ENCODE measurements at regions not wholly inside any gene's neighbourhood (a gene's known extent, or its start where the extent isn't known, plus 50 kb on each side); places are given as distances from the start of the nearest gene placed in this dataset.
"Not testable (repeated sequence)": the region's sequence is repeated elsewhere in the genome, so short reads cannot be mapped to it uniquely, and the experiment has no call there.

DNA sequence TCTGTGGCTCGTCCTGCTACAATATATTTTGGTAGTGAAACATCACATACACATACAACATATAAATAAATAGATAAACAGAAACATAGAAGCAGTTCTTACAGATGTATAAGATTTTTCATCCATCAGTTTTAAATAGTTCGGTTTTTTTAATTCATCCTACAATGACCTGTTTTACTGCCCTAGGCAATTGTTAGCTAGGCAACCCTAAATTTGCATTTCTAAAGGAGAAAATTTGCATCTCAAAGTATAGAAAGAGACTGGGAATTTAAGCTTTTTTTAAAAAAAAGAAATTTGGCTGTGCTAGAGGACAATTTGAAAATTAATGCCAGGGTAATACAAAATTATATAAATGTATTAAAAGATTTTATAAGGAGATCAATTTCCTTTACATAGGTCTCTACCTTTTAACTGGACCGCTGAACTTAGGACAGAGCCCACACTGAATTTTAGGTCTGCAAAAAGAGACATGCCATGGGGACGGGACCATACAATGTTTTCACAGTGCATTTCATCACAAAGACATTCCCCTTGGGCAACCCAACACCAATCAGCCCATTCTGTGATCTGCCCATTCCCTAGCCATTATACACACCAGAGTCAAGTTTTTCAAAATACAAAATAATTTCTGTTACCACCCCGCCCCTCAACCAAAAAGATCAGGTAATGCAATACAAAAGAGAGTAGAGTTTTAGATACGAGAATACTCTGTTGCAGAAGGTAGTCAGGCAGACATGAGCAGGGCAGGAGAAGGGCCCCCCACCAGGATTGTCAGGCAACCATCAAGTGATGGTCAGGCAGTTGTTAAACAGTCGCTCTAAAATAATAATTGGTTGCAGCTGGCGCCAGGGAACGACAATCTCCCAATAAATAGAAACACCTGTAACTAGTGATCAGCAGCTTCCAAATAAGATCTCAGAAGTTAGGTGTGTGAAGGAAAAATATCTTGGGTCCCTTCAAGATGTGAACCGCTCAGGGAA, 299.7 kb upstream of the SGCG start:
- Histone ChIP-seq H3K9me3 (no peaks in the 10 kb centered on the region; the same call in 1 of the 2 replicates), H3K79me2 (ENCODE audit: insufficient read depth) (no peaks in the 10 kb centered on the region), H3K4me1 (ENCODE audit: control insufficient read depth in 1 of 2, insufficient read depth in 2 of 2, low read depth in 1 of 2, low read length in 1 of 2) (no peaks in the 10 kb centered on the region), H3K27me3 (ENCODE audit: insufficient read depth) (no peaks in the 10 kb centered on the region; the same call in 1 of the 2 replicates), H3K4me2 (no peak overlapping the region), H3K36me3 (replicated peaks in 1 of 2; ENCODE audit: control insufficient read depth in 1 of 2, insufficient read depth in 2 of 2, low read length in 1 of 2) (no peaks in the 10 kb centered on the region), H3K27ac (ENCODE audit: low read depth in 2 of 2, low read length in 1 of 2) (no peak overlapping the region), H3K9me2 (no peaks in the 10 kb centered on the region), H4K20me1 (ENCODE audit: insufficient read depth) (no peaks in the 10 kb centered on the region), H3F3A (replicated peaks; ENCODE audit: insufficient read depth) (no peaks in the 10 kb centered on the region), H2AFZ (ENCODE audit: low read depth) (no peak overlapping the region), H3K9ac (no peak overlapping the region), H3K4me3 (ENCODE audit: low read depth in 2 of 2, low read length in 1 of 2) (no peak overlapping the region)
- WGBS (ENCODE audit: low lambda C conversion rate): 19% methylated on average over 10 of the region's 10 CpGs
- TF ChIP-seq SIN3A (IDR thresholded peaks at IDR 0.05; ENCODE audit: borderline replicate concordance, low read depth, low read length) (no peak), JUND (IDR thresholded peaks at IDR 0.05) (no peak), RFX5 (IDR thresholded peaks at IDR 0.05; ENCODE audit: low read length) (no peak), GATA2 (CRISPR knock-in tag; IDR thresholded peaks at IDR 0.05) (no peak), FOXJ3 (CRISPR knock-in tag; IDR thresholded peaks at IDR 0.05) (no peak), SMC3 (IDR thresholded peaks at IDR 0.05; ENCODE audit: low read depth, low read length) (no peak), EP300 (IDR thresholded peaks at IDR 0.05; ENCODE audit: borderline replicate concordance in 1 of 2, low read depth in 1 of 2, low read length in 1 of 2) (no peak), MXI1 (IDR thresholded peaks at IDR 0.05; ENCODE audit: low read depth, low read length) (no peak), NRF1 (IDR thresholded peaks at IDR 0.05; ENCODE audit: low read depth, low read length) (no peak), MEF2A (IDR thresholded peaks at IDR 0.05; ENCODE audit: borderline replicate concordance, low read depth) (no peak)
- TF ChIP-seq, protein P1, sequence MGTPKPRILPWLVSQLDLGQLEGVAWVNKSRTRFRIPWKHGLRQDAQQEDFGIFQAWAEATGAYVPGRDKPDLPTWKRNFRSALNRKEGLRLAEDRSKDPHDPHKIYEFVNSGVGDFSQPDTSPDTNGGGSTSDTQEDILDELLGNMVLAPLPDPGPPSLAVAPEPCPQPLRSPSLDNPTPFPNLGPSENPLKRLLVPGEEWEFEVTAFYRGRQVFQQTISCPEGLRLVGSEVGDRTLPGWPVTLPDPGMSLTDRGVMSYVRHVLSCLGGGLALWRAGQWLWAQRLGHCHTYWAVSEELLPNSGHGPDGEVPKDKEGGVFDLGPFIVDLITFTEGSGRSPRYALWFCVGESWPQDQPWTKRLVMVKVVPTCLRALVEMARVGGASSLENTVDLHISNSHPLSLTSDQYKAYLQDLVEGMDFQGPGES (IDR thresholded peaks at IDR 0.05; ENCODE audit: low read depth, low read length): no peak
- ChIA-PET POLR2A (no interaction called here), CTCF (no interaction called here)
- no peak for DNase-seq

DNA sequence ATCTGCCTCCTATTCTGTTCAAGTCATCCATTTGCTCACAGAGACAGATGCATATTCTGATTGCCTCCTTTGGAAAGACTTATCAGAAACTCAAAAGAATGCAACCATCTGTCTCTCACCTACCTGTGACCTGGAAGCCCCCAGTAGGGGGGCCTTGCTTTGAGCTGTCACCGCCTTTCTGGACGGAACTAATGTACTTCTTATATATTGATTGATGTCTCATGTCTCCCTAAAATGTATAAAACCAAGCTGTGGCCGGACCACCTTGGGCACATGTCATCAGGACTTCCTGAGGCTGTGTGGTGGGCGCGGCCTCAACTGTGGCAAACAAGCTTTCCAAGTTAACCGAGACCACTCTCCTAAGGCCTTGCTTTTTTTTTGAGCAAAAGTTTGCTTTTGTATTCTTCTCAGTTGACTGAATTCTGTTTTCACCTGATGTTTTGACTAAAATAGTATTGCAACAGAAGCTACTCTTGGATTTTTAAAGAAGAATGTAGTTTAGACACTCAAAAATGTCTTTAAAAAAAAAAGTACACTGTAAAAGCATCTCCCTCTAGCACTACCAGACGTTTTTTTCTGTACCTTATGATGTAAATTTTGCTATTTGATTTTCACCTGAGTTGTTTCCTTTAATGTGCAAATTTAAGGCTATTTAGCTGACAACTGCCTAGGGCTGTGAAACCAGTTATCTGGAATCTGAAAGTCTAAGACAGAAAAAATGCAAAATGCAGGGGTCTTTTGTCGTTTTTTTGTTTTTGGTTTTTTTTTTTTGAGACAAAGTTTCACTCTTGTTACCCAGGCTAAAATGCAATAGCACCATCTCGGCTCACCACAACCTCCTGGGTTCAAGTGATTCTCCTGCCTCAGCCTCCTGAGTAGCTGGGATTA, 298.8 kb upstream of the SGCG start:
- H3K4me1 ChIP-seq (ENCODE audit: control insufficient read depth in 1 of 2, insufficient read depth in 2 of 2, low read depth in 1 of 2, low read length in 1 of 2); POLR2A ChIA-PET; CTCF ChIA-PET: not testable (repeated sequence)

More for the DNA sequence above, 298.8 kb upstream of the SGCG start:
- H3K27ac ChIP-seq (ENCODE audit: low read depth in 2 of 2, low read length in 1 of 2); H3K4me3 ChIP-seq (ENCODE audit: low read depth in 2 of 2, low read length in 1 of 2); H3F3A ChIP-seq (replicated peaks; ENCODE audit: insufficient read depth); H3K9ac ChIP-seq; H3K79me2 ChIP-seq (ENCODE audit: insufficient read depth); H3K9me3 ChIP-seq; H3K9me2 ChIP-seq; H2AFZ ChIP-seq (ENCODE audit: low read depth); H3K4me2 ChIP-seq; H4K20me1 ChIP-seq (ENCODE audit: insufficient read depth); H3K36me3 ChIP-seq (replicated peaks in 1 of 2; ENCODE audit: control insufficient read depth in 1 of 2, insufficient read depth in 2 of 2, low read length in 1 of 2); H3K27me3 ChIP-seq (ENCODE audit: insufficient read depth); DNase-seq: not testable (repeated sequence)
- 35% methylated on average over 9 of the region's 9 CpGs for WGBS (ENCODE audit: low lambda C conversion rate)

All from SK-N-SH (cell line).